ENCODE measurements at regions not wholly inside any gene's neighbourhood (a gene's known extent, or its start where the extent isn't known, plus 50 kb on each side); places are given as distances from the start of the nearest gene placed in this dataset.

DNA sequence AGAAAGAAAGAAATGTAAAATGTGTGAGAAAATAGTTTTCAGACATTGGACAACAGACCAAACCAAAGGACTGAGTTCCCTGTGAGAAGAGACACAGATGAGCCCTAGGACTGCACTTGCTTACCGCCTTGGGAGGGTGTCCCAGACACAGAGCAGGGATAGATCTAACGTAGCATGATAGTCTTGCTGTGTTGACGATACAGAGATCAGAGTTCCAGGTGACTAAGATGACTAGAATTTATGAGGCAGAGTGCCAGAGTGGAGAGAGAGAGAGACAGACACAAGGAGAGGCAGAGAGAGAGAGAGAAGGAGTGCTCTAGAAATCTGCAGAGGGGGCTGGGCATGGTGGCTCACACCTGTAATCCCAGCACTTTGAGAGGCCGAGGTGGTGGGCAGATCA, 148.2 kb upstream of the LMNTD1 start:
- no peak for TF ChIP-seq POLR2A (IDR thresholded peaks at IDR 0.05; ENCODE audit: low read length)
- TF ChIP-seq GATA1 (IDR thresholded peaks at IDR 0.05; ENCODE audit: low read depth, low read length), result no peak

All from erythroblast (primary cell).